Erythroblast (primary cell): ENCODE measurements at regions not wholly inside any gene's neighbourhood (a gene's known extent, or its start where the extent isn't known, plus 50 kb on each side); places are given as distances from the start of the nearest gene placed in this dataset.
"Not testable (repeated sequence)": the region's sequence is repeated elsewhere in the genome, so short reads cannot be mapped to it uniquely, and the experiment has no call there.

Source experiments
- GATA1 ChIP-seq: IDR thresholded peaks from 2 replicates; pipeline ENCODE4 v1.6.1; 2011; ENCODE audit warnings: low read depth, mild to moderate bottlenecking, control low read depth, low read length, moderate library complexity
- POLR2A ChIP-seq: IDR thresholded peaks from 2 replicates; pipeline ENCODE4 v1.6.1; 2011; ENCODE audit warnings: mild to moderate bottlenecking, low read length

- not testable (repeated sequence) for TF ChIP-seq POLR2A, GATA1
Observed at GRCh38 chr14:105723271-105723670, 196.9 kb downstream of the TMEM121 start.
